ENCODE measurements at regions not wholly inside any gene's neighbourhood (a gene's known extent, or its start where the extent isn't known, plus 50 kb on each side); places are given as distances from the start of the nearest gene placed in this dataset.

DNA sequence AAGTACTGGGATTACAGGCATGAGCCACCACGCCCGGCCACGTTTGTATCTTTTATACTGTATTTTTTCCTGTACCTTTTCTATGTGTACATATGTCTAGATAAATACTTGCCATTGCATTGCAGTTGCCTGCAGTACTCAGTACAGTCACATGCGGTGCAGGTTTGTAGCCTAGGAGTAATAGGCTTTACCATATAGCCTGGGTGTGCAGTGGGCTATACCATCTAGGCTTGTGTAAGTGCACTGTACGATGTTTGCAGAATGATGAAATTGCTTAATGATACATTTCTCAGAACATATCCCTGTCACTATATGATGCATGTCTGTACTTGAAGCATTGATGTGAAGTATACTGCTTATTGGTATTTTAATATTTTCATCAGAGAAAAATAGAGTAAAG lies 115.4 kb upstream of the PUDP start:
- ATAC-seq: no peak
- Histone ChIP-seq H3K27me3 (no peaks in the 10 kb centered on the region), H3K27ac (no peak overlapping the region), H3K9me3 (peaks cover 0 to 4% (median 0%) of the 10 kb centered on the region in 11 donors), H3K4me3 (no peak overlapping the region), H3K4me1 (peaks cover 0 to 4% (median 0%) of the 10 kb centered on the region in 9 donors), H3K36me3 (peaks cover 0 to 5% (median 0%) of the 10 kb centered on the region in 9 donors)
- intact Hi-C loops (cut with DNase I): no loop called here
- DNase-seq: no peak
- TF ChIP-seq, protein P1, sequence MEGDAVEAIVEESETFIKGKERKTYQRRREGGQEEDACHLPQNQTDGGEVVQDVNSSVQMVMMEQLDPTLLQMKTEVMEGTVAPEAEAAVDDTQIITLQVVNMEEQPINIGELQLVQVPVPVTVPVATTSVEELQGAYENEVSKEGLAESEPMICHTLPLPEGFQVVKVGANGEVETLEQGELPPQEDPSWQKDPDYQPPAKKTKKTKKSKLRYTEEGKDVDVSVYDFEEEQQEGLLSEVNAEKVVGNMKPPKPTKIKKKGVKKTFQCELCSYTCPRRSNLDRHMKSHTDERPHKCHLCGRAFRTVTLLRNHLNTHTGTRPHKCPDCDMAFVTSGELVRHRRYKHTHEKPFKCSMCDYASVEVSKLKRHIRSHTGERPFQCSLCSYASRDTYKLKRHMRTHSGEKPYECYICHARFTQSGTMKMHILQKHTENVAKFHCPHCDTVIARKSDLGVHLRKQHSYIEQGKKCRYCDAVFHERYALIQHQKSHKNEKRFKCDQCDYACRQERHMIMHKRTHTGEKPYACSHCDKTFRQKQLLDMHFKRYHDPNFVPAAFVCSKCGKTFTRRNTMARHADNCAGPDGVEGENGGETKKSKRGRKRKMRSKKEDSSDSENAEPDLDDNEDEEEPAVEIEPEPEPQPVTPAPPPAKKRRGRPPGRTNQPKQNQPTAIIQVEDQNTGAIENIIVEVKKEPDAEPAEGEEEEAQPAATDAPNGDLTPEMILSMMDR (IDR thresholded peaks at IDR 0.05): no peak
- WGBS, 2 donors: 95 to 98% methylated on average over 5 of the region's 5 CpGs

DNA sequence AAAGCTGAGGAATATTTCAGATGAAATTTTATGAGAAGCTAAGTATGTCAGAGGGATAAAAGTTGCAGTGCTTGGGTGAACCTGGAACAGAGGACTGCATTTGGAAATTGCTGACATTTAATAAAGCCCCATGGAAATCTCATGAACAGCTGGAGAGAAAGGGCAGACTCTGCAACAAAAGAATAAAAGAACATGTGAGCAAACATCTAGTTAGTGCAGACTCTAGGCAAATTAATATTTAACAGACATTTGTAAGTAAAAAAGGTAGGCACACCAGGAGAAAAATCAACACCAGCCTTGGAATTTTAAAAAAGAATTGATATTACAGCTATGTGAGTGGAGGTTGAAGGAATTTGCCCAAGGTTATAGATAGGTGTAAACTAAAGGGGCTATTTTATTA lies 114.6 kb upstream of the PUDP start:
- Histone ChIP-seq H3K9me3 (peaks cover 0 to 4% (median 0%) of the 10 kb centered on the region in 11 donors), H3K27ac (no peak overlapping the region), H3K4me3 (no peak overlapping the region), H3K36me3 (peaks cover 0 to 5% (median 0%) of the 10 kb centered on the region in 9 donors), H3K4me1 (peaks cover 0 to 4% (median 0%) of the 10 kb centered on the region in 9 donors), H3K27me3 (no peaks in the 10 kb centered on the region)
- intact Hi-C loops (cut with DNase I): no loop called here
- TF ChIP-seq, protein P1 (IDR thresholded peaks at IDR 0.05): no peak
- no peak for ATAC-seq
- no peak for DNase-seq

DNA sequence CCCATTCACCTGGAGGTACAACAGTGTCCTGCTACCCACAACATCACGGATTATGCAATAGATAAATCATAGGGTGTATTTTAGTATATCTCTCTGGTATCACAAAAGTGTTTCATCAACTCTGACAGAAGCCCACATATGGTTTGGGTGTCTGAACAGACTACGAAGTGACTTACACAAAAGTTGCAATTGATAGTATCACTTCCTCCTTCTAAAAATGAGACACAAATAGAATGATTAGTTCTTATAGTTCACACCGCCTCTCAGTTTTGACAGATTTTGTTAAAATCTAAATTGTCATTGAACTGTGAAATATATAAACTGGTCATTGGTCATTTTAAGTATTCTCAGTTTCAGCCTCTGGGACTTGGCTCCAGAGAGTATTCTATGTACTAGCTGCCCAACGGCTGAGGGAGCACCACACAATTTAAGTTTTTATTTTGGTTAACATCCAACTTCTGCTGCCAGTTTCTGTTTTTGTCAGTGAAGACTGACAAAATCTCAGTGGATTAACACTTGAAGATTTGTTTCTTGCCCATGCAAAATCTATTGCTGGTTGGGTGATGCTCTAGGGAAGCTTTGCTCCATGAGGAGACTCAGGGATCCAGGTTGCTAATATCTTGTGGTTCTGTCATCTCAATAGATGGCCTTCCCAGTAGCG lies 113.8 kb upstream of the PUDP start:
- Histone ChIP-seq H3K4me3 (no peak overlapping the region), H3K27me3 (no peaks in the 10 kb centered on the region), H3K36me3 (peaks cover 0 to 5% (median 0%) of the 10 kb centered on the region in 9 donors), H3K9me3 (peaks cover 0 to 4% (median 0%) of the 10 kb centered on the region in 11 donors), H3K4me1 (peaks cover 0 to 4% (median 0%) of the 10 kb centered on the region in 9 donors), H3K27ac (no peak overlapping the region)
- ATAC-seq (no peak), DNase-seq (no peak)
- whole genome bisulfite sequencing, 2 donors: 86 to 87% methylated on average over 5 of the region's 5 CpGs
- TF ChIP-seq, protein P1 (IDR thresholded peaks at IDR 0.05): no peak
- intact Hi-C loops (cut with DNase I): no loop called here

DNA sequence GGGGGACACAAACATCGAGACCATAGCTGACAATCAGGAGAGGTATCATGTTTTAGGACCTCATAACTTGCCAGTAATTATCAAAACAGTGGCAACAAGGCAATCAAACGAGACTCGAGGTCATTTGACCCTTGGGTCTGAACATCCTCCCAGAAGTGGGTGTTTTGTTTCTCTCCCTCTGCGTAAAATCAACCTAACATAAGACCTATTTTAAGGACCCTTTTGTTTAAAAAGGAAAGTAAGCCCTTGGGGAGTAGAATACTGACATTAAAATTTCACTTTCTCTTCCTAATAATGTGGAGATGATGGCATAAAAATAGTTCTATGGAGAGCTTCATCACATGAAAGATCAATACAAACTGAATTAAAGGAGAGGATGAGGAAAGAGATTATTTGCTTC lies 106.2 kb upstream of the PUDP start:
- H3K4me3 ChIP-seq: no peak overlapping the region
- no peak for DNase-seq
- H3K4me1 ChIP-seq: peaks cover 0 to 17% (median 0%) of the 10 kb centered on the region in 9 donors
- peaks cover 0 to 16% (median 0%) of the 10 kb centered on the region in 11 donors for H3K9me3 ChIP-seq
- H3K36me3 ChIP-seq: no peaks in the 10 kb centered on the region
- no peak for ATAC-seq
- WGBS, 2 donors: 70 to 77% methylated on average over 4 of the region's 4 CpGs
- H3K27ac ChIP-seq: no peak overlapping the region
- H3K27me3 ChIP-seq: no peaks in the 10 kb centered on the region
- TF ChIP-seq, protein P1 (IDR thresholded peaks at IDR 0.05): no peak
- intact Hi-C loops (cut with DNase I): no loop called here

Measured in heart right ventricle (tissue), 16 donors.